ENCODE measurements at regions not wholly inside any gene's neighbourhood (a gene's known extent, or its start where the extent isn't known, plus 50 kb on each side); places are given as distances from the start of the nearest gene placed in this dataset.

DNA sequence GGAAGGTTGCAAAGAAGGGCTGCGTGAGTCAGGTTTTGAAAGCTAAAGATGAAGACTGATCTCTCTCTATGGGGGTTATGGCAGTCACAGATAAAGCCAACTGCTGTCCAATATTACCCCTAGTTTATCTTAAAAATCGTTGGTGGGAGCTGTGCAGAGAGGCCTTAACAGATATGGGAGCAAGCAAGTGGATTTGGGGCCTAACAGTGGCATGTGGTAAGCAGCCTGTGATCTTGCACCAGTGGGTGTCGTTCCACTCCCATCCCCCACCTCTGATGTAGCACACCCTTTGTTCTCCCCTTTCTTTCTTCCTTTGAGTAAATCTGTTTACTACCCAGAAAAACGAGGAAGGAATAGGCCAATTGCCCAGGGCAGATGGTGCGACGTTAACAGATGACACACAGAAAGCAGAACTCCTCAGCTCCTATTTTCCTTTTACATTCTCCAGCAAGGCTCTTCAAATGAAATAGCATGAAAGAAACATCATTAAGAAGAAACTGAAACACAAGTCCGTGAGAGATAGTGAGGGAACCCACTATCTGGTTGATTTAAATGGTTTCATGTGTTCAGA is 274.1 kb upstream of the CITED2 start:
- TF ChIP-seq, protein P1, sequence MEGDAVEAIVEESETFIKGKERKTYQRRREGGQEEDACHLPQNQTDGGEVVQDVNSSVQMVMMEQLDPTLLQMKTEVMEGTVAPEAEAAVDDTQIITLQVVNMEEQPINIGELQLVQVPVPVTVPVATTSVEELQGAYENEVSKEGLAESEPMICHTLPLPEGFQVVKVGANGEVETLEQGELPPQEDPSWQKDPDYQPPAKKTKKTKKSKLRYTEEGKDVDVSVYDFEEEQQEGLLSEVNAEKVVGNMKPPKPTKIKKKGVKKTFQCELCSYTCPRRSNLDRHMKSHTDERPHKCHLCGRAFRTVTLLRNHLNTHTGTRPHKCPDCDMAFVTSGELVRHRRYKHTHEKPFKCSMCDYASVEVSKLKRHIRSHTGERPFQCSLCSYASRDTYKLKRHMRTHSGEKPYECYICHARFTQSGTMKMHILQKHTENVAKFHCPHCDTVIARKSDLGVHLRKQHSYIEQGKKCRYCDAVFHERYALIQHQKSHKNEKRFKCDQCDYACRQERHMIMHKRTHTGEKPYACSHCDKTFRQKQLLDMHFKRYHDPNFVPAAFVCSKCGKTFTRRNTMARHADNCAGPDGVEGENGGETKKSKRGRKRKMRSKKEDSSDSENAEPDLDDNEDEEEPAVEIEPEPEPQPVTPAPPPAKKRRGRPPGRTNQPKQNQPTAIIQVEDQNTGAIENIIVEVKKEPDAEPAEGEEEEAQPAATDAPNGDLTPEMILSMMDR (IDR thresholded peaks at IDR 0.05; ENCODE audit: low read length), result no peak
- TF ChIP-seq EZH2 (IDR thresholded peaks at IDR 0.05; ENCODE audit: borderline replicate concordance, low read length), result no peak
